HL-60 (cell line): ENCODE measurements at regions not wholly inside any gene's neighbourhood (a gene's known extent, or its start where the extent isn't known, plus 50 kb on each side); places are given as distances from the start of the nearest gene placed in this dataset.

Experiments
- DNase-seq, 2 experiments: peaks; one replicate each; pipeline ENCODE4 v3.0.0-alpha.2; 2010 to 2020; ENCODE audit warnings: low read depth in 1 of 2, low spot score in 1 of 2
- H3K27ac ChIP-seq: fragments of 250-450 bp; sonication (Bioruptor Pico); replicated peaks from 2 replicates; pipeline ENCODE4 v1.5.1; 2020; ENCODE audit warnings: mild to moderate bottlenecking, moderate library complexity
- H3K27me3 ChIP-seq: fragments of 250-450 bp; sonication (Bioruptor Pico); 2 replicates; pipeline ENCODE4 v1.5.1; 2021; ENCODE audit warnings: mild to moderate bottlenecking, moderate library complexity; ENCODE audit not compliant: insufficient read depth, poor library complexity, severe bottlenecking
- H3K4me3 ChIP-seq: replicated peaks from 2 replicates; pipeline ENCODE4 v1.5.1; 2011; ENCODE audit warnings: mild to moderate bottlenecking, control low read depth, low read length; ENCODE audit not compliant: insufficient read depth
- CTCF ChIP-seq: IDR thresholded peaks from one replicate; pipeline ENCODE4 v1.5.1; 2011; ENCODE audit warnings: low read length, control low read depth, inconsistent platforms; ENCODE audit not compliant: insufficient read depth
- GABPA ChIP-seq: IDR thresholded peaks from 2 replicates; pipeline ENCODE4 v1.6.1; 2012; ENCODE audit warnings: low read depth
- POLR2AphosphoS5 ChIP-seq: IDR thresholded peaks from 2 replicates; pipeline ENCODE4 v1.6.1; 2012; ENCODE audit warnings: low read depth
- REST ChIP-seq: IDR thresholded peaks from 2 replicates; pipeline ENCODE4 v1.6.1; 2012; ENCODE audit warnings: low read depth; ENCODE audit not compliant: insufficient replicate concordance
- SPI1 ChIP-seq: IDR thresholded peaks from 2 replicates; pipeline ENCODE4 v1.6.1; 2012; ENCODE audit warnings: low read depth, mild to moderate bottlenecking, borderline replicate concordance

DNA sequence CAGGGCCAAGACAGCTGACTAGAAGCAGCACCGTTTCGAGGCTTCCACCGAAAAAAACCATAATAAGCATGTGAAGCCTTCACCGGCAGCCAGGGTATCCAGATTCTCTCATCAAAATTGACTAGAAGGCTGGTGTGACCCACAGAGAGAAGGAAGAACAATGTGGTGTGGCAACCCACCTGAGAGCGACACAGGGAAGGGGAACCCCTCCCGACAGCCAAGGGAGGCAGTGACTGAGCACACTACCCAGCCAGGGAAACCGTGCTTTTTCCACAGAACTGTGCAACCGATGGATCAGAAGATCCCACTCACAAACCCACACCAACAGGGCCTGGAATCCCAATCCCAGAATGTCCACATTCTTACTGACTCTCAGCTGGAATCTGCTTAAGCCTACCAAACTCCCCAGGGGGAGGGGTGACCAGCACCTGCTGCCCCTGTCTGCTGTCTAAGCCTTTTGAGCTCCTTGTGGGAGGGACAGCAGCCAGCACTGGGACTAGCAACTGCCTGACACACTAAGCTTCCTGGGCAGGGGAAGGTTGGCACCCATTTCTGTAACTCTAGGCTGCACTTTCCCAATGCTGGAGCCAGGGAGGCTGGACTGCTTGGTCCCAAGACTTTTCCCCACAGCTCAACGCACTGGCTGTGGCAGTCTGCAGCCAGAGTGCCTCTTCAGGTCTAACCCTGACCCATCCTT lies 231.9 kb upstream of the FAM83B start:
- H3K27me3 ChIP-seq = no peaks in the 10 kb centered on the region
- no peak overlapping the region for H3K4me3 ChIP-seq
- no peak for DNase-seq
- TF ChIP-seq CTCF (no peak), GABPA (no peak), POLR2AphosphoS5 (no peak), REST (no peak), SPI1 (no peak)
- no peak overlapping the region for H3K27ac ChIP-seq

- TF ChIP-seq REST (no peak), CTCF (no peak), GABPA (no peak), SPI1 (no peak), POLR2AphosphoS5 (no peak)
- DNase-seq = no peak
- no peak overlapping the region for H3K27ac ChIP-seq
- H3K27me3 ChIP-seq = no peaks in the 10 kb centered on the region
- no peak overlapping the region for H3K4me3 ChIP-seq
Measured at GRCh38 chr6:54617730-54618129, 228.8 kb upstream of the FAM83B start.

DNA sequence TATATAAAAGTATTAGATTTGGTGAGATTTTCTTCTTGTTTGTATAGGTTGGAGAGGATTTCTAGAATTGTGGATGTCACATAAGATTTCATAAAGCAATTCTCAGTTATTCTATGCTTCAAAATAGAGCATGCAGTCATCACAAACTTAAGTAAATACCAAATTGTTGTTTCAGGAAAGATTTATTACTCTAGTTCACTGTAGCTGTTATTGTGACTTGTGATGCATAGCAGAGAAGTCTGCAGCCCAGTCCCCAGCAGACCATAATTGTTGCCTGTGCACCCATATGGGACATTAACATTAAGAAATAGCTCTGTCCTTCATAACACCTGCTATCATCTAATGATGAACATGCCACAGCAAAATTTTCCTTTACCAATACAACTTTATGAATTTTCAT lies 228.0 kb upstream of the FAM83B start:
- DNase-seq = no peak
- Histone ChIP-seq H3K27me3 (no peaks in the 10 kb centered on the region), H3K27ac (no peak overlapping the region), H3K4me3 (no peak overlapping the region)
- TF ChIP-seq SPI1 (no peak), CTCF (no peak), GABPA (no peak), POLR2AphosphoS5 (no peak), REST (no peak)
